HG02852 (cell line): ENCODE measurements at regions not wholly inside any gene's neighbourhood (a gene's known extent, or its start where the extent isn't known, plus 50 kb on each side); places are given as distances from the start of the nearest gene placed in this dataset.
"Not testable (repeated sequence)": the region's sequence is repeated elsewhere in the genome, so short reads cannot be mapped to it uniquely, and the experiment has no call there.

Experiments used
- ATAC-seq: cut with Tn5 transposase; IDR thresholded peaks from one replicate; pipeline ENCODE4 v1.9.1; 2021; ENCODE audit warnings: mild to moderate bottlenecking, moderate library complexity; ENCODE audit not compliant: unreplicated experiment

GRCh38 chr3:188021502-188022040 is 132.4 kb upstream of the LPP start:
- no peak for ATAC-seq

- not testable (repeated sequence) for ATAC-seq
These were observed 131.1 kb upstream of the LPP start for GRCh38 chr3:188022902-188023301.

DNA sequence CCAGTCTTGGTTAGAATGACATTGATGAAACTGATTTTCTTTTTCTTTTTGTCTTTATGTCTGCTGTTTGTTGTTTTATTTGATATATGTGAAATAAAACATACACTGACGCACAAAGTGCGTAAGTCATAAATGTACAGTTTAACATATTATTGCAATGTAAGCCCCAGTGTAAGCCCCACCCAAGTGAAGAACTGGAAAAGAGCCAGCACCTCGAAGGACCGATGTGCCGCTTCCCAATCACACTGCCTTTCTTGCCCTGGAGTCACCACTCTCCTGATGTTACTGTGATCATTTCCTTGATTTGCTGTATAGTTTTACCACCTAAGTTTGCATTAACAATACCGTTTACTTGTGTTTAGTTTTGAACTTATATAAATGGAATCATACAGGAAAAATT is 128.4 kb upstream of the LPP start:
- no peak for ATAC-seq

- no peak for ATAC-seq
These were observed 127.6 kb upstream of the LPP start for GRCh38 chr3:188026191-188026968.

- no peak for ATAC-seq
These were observed 122.8 kb upstream of the LPP start for GRCh38 chr3:188031121-188031520.

DNA sequence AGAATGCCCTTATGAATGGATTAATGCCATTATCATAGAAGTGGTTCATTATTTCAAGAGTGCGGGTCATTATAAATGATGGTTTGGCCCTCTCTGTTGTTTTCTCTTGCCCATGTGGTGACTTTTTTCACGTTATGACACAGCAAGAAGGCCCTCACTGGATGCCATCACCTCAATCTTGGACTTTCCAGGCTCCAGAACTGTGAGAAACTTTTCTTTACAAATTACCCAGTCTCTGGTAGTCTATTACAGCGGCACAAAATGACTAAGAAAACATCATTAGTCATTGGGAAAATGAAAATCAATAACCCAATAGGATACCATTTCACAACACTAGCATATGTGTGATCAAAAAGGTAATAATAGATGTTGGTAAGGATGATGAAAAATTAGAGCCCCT is 119.0 kb upstream of the LPP start:
- no peak for ATAC-seq

DNA sequence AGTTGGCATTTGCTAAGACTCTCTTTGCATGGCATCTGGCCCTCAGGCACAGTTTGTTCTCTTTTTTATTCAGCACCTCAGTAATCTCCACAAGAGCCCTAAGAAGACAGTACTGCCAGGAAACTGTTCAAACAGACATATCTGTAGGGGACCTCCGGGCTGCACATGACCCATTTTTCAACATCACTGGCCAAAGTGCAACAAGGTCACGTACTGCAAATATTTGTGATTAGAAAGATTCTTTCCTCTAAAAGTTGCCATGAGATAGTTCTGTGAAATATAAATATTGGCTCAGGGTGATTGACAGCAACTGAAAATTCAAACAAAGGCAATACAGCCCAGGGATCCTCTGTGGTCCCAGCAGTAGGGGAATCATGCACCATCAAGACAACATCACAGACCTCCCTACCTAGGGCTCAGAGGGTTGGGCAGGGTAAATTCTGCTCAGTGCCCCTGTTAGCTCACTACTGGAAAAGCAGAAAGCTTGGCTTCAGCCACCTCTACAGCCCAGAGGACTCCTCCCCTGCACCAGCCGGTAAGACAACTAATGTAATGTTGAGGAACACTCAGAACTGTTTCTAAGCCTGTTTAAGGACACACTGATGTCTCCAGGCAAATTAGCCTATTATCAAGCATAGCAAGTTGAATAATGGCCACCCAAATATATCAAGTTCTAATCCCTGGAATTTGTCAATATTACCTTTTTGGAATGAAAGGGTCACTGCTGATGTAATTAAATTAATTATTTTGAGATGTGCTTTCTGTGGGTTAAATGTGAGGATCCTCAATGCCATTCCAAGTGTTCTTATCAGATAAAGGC is 117.4 kb upstream of the LPP start:
- no peak for ATAC-seq

DNA sequence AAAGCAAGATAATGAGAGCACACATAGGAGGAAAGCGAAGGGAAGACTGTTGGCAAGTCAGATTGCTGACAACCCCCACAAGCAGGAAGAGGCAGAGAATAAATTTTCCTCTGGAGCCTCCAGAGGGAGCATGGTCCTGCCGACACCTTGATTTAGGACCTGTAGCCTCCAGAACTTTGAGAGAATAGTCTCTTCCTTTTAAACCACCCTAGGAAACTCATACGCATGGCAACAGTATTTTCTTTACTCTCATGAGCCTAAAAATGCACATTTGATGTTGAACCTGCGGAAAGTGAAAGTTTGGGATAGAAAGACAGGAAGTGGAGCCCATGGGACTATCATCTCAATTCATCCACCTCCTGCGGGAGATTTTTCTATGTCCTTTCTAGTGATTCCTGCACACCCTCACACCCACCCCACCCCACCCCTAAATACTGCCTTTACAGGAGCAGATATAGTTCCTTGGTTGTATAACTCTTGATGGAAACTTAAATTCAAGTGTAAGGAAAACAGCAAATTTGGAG is 116.7 kb upstream of the LPP start:
- ATAC-seq: no peak

GRCh38 chr3:188037965-188038581 is 115.9 kb upstream of the LPP start:
- no peak for ATAC-seq

- ATAC-seq: no peak
These were observed 112.8 kb upstream of the LPP start for GRCh38 chr3:188041193-188041592.

DNA sequence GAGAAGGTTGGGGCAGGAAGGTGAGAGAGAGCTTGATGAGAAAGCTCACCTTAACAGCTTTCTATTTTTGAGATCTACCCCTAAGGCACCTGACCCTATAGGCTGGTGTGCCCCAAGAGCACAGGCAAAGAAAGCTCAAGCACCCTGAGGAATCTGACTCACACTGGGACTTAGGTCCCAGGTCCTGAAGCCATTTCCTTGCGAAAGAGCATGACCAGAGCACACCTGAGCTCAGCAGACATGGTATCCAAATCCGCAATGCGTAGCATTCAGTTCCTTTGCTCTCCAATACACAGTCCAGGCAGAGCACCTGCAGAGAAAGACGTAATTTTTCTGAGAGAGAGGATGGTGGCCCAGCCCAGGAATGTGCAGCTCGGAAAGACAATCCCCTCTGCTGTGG is 112.1 kb upstream of the LPP start:
- no peak for ATAC-seq

- ATAC-seq: no peak
These were observed 111.5 kb upstream of the LPP start for GRCh38 chr3:188042466-188042865.

DNA sequence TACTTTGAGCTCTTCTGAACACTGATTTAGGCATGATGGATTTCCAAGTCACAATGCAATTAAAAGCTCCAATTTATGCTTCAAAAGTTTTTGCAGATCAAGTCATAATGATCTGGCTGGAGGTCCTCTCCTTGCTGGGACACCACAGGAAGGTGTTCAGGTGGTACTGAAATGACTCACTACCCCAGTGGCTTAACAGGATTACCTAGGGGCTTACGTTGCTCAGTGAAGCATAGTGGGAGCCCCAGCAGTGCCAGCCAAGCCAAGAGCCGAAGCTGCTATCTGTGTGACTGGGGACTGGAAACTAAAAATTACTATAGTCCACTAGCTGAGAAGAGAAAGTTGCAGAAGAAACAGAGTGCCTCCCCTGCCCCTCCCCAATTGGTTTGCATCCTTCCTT is 110.1 kb upstream of the LPP start:
- ATAC-seq: no peak

DNA sequence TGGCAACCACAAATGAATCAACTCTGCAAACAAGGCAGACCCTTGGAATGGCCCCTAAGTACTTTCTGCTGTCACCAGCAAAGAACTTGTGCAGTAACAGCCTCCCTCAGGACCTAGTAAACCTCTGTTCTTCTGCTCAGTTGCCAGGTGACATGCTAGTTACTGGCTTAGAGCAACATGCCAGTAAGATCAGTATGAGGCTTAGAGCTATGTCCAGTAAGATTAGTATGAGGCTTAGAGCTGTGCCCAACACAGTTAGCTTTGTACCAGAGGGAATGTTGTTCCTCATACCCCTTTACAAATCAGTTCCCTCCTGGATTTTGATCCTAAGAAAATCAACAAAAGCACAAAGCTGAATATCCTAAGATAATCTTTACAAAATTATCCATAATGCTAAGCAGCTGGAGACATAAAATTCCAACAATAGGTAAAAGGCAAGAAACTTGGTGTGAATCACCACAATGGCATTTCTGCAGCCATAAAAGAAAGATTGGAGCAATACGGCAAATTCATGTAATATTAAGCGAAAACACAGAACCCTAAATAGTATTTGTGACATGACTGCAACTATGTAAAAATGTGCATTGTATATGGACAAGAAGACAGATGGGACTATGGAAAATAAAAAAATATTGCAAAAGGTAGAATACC is 107.3 kb upstream of the LPP start:
- ATAC-seq: no peak

- no peak for ATAC-seq
These were observed 106.4 kb upstream of the LPP start for GRCh38 chr3:188047536-188047935.

DNA sequence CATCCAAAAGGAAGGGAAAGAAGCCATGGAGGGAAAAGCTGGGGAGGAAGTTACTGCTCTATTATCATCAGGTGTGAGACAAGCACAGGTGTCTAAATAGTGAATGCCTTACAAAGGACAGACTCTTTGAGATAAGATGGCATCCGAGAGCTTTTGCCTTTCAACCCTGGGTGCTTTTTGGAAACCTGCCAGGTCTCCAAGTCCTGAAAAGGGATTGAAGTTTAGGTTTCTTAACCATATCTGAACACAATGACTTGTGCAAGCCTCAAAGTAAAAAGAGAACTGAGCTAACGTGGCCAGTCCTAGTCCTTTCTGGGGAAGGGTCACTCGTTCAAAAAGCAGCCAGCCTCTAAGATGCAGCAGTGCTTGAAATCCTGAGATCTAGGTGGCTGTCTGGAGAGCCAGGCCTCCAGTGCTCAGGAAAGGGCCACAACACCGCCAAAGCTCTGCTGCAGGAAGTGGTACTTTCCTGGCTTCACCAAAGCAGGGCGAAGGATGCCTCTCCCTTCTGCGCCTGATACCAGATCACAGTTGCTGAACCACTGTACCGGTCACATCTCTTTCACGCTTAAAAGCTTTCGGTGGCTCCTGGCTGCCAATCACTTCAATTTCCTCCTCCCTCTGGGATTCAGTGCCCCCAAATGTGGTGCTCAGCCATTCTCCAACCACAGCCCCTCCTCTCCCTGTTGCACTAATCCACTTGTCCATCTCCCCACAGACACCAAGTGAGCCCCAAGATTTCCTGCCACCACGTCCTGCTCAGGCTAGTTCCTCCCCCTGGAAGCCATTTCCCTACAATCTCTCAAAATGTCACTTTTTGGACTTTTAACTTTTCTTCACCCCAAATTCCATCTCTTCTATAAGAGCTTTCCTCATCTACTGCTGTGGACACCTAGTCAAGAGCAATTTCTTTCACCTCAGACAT is 104.1 kb upstream of the LPP start:
- no peak for ATAC-seq

GRCh38 chr3:188051801-188052168 is 102.2 kb upstream of the LPP start:
- no peak for ATAC-seq

- ATAC-seq: no peak
These were observed 101.6 kb upstream of the LPP start for GRCh38 chr3:188052169-188053035.

GRCh38 chr3:188053036-188053340 is 101.0 kb upstream of the LPP start:
- ATAC-seq: no peak
